HCT116 (cell line): ENCODE measurements at regions not wholly inside any gene's neighbourhood (a gene's known extent, or its start where the extent isn't known, plus 50 kb on each side); places are given as distances from the start of the nearest gene placed in this dataset.

ENCODE experiments used
- POLR2A ChIP-seq: IDR thresholded peaks from 2 replicates; pipeline ENCODE4 v1.7.0; 2011; ENCODE audit warnings: borderline replicate concordance; ENCODE audit not compliant: insufficient read depth, insufficient read length; ENCODE audit errors: extremely low read depth
- POLR2AphosphoS5 ChIP-seq: IDR thresholded peaks from 2 replicates; pipeline ENCODE4 v1.6.1; 2011; ENCODE audit warnings: mild to moderate bottlenecking, low read depth, low read length, moderate library complexity
- TF ChIP-seq, protein P1 (sequence below), 3 experiments: fragments of 200-600 bp in 1 of 3; sonication (generic) in 1 of 3; IDR thresholded peaks in 2 of 3; conservative IDR thresholded peaks in 1 of 3; 2 replicates each; pipeline ENCODE4 v1.5.1; 2012 to 2017; ENCODE audit warnings: low read depth in 2 of 3, low read length in 2 of 3, antibody characterized with exemption in 1 of 3, borderline replicate concordance in 1 of 3, control low read depth in 1 of 3, mild to moderate bottlenecking in 1 of 3, mixed read lengths in 1 of 3, mixed run types in 1 of 3, moderate library complexity in 1 of 3; ENCODE audit not compliant: insufficient read depth in 1 of 3
- TF ChIP-seq, protein P2 (sequence below): IDR thresholded peaks from 2 replicates; pipeline ENCODE4 v1.6.1; 2012

DNA sequence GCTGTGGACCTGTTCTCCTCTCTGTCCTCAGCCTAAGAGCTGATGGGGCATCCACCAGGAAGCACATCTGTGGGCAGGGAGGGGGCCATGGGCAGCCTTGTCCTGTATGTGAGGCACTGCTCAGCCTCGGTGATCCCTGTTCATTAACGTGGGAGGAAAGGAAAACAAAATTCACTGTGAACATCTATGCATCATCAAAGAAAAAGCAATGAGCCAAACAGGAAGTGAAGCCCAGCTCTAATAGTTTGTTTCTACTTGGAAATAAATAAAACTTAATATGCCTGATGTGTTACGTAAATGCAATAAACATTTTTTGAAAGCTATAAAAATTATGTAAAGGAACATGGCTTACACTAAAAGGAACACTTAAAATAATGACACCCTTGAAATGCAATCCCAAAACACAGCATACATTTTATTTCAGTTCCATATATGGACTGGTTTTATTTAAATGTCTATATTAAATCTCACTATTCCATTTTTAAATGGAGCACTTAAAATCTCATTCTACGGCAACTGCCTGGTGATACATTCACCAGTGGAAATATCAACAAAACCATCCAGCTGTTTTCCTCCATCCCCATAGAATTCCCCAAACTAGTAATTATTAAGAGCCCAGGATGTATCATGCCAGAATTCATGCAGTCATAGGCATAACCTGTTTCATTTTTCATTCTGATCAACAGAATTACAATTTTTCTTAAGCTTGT lies 78.3 kb downstream of the ZNF280B start:
- TF ChIP-seq, protein P1, sequence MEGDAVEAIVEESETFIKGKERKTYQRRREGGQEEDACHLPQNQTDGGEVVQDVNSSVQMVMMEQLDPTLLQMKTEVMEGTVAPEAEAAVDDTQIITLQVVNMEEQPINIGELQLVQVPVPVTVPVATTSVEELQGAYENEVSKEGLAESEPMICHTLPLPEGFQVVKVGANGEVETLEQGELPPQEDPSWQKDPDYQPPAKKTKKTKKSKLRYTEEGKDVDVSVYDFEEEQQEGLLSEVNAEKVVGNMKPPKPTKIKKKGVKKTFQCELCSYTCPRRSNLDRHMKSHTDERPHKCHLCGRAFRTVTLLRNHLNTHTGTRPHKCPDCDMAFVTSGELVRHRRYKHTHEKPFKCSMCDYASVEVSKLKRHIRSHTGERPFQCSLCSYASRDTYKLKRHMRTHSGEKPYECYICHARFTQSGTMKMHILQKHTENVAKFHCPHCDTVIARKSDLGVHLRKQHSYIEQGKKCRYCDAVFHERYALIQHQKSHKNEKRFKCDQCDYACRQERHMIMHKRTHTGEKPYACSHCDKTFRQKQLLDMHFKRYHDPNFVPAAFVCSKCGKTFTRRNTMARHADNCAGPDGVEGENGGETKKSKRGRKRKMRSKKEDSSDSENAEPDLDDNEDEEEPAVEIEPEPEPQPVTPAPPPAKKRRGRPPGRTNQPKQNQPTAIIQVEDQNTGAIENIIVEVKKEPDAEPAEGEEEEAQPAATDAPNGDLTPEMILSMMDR (IDR thresholded peaks at IDR 0.05 in 2 of 3, conservative IDR thresholded peaks at IDR 0.05 in 1 of 3; ENCODE audit: borderline replicate concordance in 1 of 3, insufficient read depth in 1 of 3, low read depth in 2 of 3, low read length in 2 of 3), result no peak
- TF ChIP-seq POLR2AphosphoS5 (no peak), POLR2A (no peak)
- TF ChIP-seq, protein P2, sequence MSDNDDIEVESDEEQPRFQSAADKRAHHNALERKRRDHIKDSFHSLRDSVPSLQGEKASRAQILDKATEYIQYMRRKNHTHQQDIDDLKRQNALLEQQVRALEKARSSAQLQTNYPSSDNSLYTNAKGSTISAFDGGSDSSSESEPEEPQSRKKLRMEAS, result no peak
